NT2/D1 (cell line): ENCODE measurements at regions not wholly inside any gene's neighbourhood (a gene's known extent, or its start where the extent isn't known, plus 50 kb on each side); places are given as distances from the start of the nearest gene placed in this dataset.

Experiments
- SUZ12 ChIP-seq: IDR thresholded peaks from 2 replicates; pipeline ENCODE4 v1.6.1; 2011; ENCODE audit not compliant: insufficient read length, insufficient read depth; ENCODE audit errors: extremely low read depth
- YY1 ChIP-seq: IDR thresholded peaks from 2 replicates; pipeline ENCODE4 v1.6.1; 2011; ENCODE audit not compliant: insufficient read length, insufficient read depth
- ZNF274 ChIP-seq: IDR thresholded peaks from 2 replicates; pipeline ENCODE4 v1.6.1; 2011; ENCODE audit warnings: mild to moderate bottlenecking, low read depth, low read length

DNA sequence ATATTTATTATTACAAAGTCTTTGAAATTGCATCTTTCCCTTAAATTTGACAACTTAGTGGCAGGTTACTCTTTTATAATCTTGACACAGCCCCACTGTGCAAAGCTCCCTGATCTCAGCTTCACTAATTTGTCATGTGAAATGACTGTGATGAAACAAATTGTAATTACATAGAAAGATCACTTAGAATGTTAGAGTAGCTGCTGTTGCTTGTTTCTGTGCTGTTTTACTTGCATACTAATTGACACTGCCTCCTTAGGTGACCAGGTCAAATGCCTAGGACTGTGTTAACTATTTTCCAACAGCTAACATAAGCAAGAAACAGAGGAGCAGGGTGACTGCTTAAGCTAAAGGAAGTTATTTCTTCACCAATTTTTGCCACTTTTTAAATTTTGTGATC lies 211.3 kb downstream of the ZNF326 start:
- no peak for TF ChIP-seq ZNF274
- TF ChIP-seq SUZ12 = no peak
- TF ChIP-seq YY1 = no peak
